Gastrocnemius medialis (tissue), 4 donors: ENCODE measurements at regions not wholly inside any gene's neighbourhood (a gene's known extent, or its start where the extent isn't known, plus 50 kb on each side); places are given as distances from the start of the nearest gene placed in this dataset.

Source experiments
- ATAC-seq, 2 donors: fragments of 150-250 bp; one replicate each; pipeline ENCODE4 v1.9.1; 2016
- DNase-seq, 2 donors: peaks; one replicate each; pipeline ENCODE4 v3.0.0-alpha.2; 2019
- H3K27ac ChIP-seq, 4 donors: fragments of 200-600 bp; sonication (generic); 1 replicate in 1 of 4; 2 replicates in 3 of 4; pipeline ENCODE4 v1.5.1; 2016 to 2018; ENCODE audit warnings: mild to moderate bottlenecking in 2 of 4, moderate library complexity in 1 of 4
- H3K27me3 ChIP-seq, 3 donors: fragments of 200-600 bp; sonication (generic) in 2 of 3; 1 replicate in 1 of 3; 2 replicates in 2 of 3; pipeline versions ENCODE4 v1.5.1 to v1.6.0; 2016 to 2019; ENCODE audit warnings: mild to moderate bottlenecking in 1 of 3, moderate library complexity in 1 of 3
- H3K36me3 ChIP-seq, 2 donors: fragments of 200-600 bp; sonication (generic) in 1 of 2; one replicate each; pipeline ENCODE4 v1.5.1; 2017 to 2018
- H3K4me1 ChIP-seq, 2 donors: fragments of 200-600 bp; sonication (generic) in 1 of 2; one replicate each; pipeline ENCODE4 v1.5.1; 2016 to 2017; ENCODE audit warnings: mild to moderate bottlenecking in 2 of 2
- H3K4me3 ChIP-seq, 4 donors: fragments of 200-600 bp; sonication (generic) in 3 of 4; 1 replicate in 1 of 4; 2 replicates in 3 of 4; pipeline ENCODE4 v1.5.1; 2016 to 2019; ENCODE audit warnings: mild to moderate bottlenecking in 2 of 4
- H3K9me3 ChIP-seq, 3 donors: fragments of 200-600 bp; sonication (generic) in 2 of 3; 1 replicate in 1 of 3; 2 replicates in 2 of 3; pipeline ENCODE4 v1.5.1; 2016 to 2019
- POLR2A ChIP-seq, 2 donors: fragments of 450-650 bp; IDR thresholded peaks; one replicate each; pipeline ENCODE4 v1.6.1; 2017; ENCODE audit warnings: antibody characterized with exemption in 2 of 2, mild to moderate bottlenecking in 2 of 2, moderate library complexity in 2 of 2
- in situ Hi-C, 4 donors: fragments of 200-750 bp; cut with MboI; loops; one replicate each; pipeline versions ENCODE4 v1.15.0 to v1.8.0; 2017; ENCODE audit warnings: low sequenced_read_pairs in 4 of 4
- intact Hi-C: fragments of 100-400 bp; cut with DNase I; formaldehyde crosslinking; loops from one replicate; pipeline ENCODE4 v1.15.1; 2023; ENCODE audit warnings: low total_unique reads
- TF ChIP-seq, protein P1 (sequence below), 5 experiments: fragments of 450-650 bp in 3 of 5; fragments of 200-600 bp in 2 of 5; sonication (generic) in 2 of 5; IDR thresholded peaks in 4 of 5; conservative IDR thresholded peaks in 1 of 5; 1 replicate in 4 of 5; 2 replicates in 1 of 5; pipeline ENCODE4 v1.5.1; 2016 to 2019; ENCODE audit warnings: antibody characterized with exemption in 5 of 5, mild to moderate bottlenecking in 3 of 5, moderate library complexity in 3 of 5

DNA sequence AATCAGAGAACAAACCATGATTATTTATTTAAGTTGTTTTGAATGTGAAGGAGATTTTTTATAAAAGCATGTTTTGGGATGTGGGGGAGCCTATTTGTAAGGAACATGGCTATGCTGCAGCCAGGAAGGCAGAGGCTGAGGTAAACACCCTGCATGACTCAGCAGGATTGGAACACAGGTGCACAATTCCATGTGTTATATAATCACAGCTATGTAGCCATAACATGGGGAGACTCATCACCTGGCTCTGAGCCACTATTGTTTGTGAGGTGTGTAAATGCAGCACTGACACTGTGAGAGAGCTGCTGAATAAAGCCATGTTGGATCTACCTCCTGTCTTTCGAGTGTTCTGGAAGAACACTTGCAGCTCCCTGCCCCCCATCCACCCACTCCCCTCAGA lies 1009.8 kb downstream of the DNAH5 start:
- no peaks in the 10 kb centered on the region for H3K9me3 ChIP-seq
- no peak overlapping the region for H3K27ac ChIP-seq
- no peak for TF ChIP-seq POLR2A (IDR thresholded peaks at IDR 0.05)
- TF ChIP-seq, protein P1, sequence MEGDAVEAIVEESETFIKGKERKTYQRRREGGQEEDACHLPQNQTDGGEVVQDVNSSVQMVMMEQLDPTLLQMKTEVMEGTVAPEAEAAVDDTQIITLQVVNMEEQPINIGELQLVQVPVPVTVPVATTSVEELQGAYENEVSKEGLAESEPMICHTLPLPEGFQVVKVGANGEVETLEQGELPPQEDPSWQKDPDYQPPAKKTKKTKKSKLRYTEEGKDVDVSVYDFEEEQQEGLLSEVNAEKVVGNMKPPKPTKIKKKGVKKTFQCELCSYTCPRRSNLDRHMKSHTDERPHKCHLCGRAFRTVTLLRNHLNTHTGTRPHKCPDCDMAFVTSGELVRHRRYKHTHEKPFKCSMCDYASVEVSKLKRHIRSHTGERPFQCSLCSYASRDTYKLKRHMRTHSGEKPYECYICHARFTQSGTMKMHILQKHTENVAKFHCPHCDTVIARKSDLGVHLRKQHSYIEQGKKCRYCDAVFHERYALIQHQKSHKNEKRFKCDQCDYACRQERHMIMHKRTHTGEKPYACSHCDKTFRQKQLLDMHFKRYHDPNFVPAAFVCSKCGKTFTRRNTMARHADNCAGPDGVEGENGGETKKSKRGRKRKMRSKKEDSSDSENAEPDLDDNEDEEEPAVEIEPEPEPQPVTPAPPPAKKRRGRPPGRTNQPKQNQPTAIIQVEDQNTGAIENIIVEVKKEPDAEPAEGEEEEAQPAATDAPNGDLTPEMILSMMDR (IDR thresholded peaks at IDR 0.05 in 4 of 5, conservative IDR thresholded peaks at IDR 0.05 in 1 of 5): no peak
- no peaks in the 10 kb centered on the region for H3K27me3 ChIP-seq
- H3K4me1 ChIP-seq: no peaks in the 10 kb centered on the region
- intact Hi-C loops (no loop called here), in situ Hi-C loops (no loop called here)
- no peak for ATAC-seq
- no peaks in the 10 kb centered on the region for H3K36me3 ChIP-seq
- DNase-seq: no peak
- no peak overlapping the region for H3K4me3 ChIP-seq

- in situ Hi-C loops: no loop called here
- Histone ChIP-seq H3K36me3 (no peaks in the 10 kb centered on the region), H3K27ac (no peak overlapping the region), H3K4me1 (no peaks in the 10 kb centered on the region), H3K27me3 (no peaks in the 10 kb centered on the region), H3K4me3 (no peak overlapping the region), H3K9me3 (no peaks in the 10 kb centered on the region)
- TF ChIP-seq POLR2A (IDR thresholded peaks at IDR 0.05): no peak
- TF ChIP-seq, protein P1 (IDR thresholded peaks at IDR 0.05 in 4 of 5, conservative IDR thresholded peaks at IDR 0.05 in 1 of 5): no peak
- DNase-seq: no peak
- ATAC-seq: no peak
- intact Hi-C loops: no loop called here
Measured at GRCh38 chr5:12920527-12920926, 1016.3 kb upstream of the CTNND2 start.

GRCh38 chr5:12911156-12911555 lies 1006.9 kb upstream of the CTNND2 start:
- DNase-seq (no peak), ATAC-seq (no peak)
- no peak overlapping the region for H3K4me3 ChIP-seq
- no peak overlapping the region for H3K27ac ChIP-seq
- no peaks in the 10 kb centered on the region for H3K36me3 ChIP-seq
- no peaks in the 10 kb centered on the region for H3K9me3 ChIP-seq
- H3K27me3 ChIP-seq: no peaks in the 10 kb centered on the region
- TF ChIP-seq, protein P1 (IDR thresholded peaks at IDR 0.05 in 4 of 5, conservative IDR thresholded peaks at IDR 0.05 in 1 of 5): no peak
- TF ChIP-seq POLR2A (IDR thresholded peaks at IDR 0.05): no peak
- in situ Hi-C loops (no loop called here), intact Hi-C loops (no loop called here)
- H3K4me1 ChIP-seq: no peaks in the 10 kb centered on the region

DNA sequence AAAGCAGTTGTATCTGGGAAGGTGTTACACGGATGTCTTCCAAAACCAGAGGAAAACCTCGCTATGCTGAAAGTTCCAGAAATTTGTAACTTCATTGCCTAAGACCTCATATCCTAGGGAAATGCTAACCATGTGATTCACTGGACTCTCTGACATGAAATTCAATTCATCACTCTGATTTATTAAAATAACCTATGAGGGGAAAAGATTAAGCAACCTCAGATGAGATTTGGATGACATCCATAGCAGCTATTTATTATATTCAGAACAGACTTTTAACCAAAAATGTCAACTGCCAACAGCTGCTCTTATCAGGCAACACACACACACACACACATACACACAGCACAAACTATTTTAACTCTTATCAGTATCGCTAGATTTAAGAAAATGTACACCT lies 1006.4 kb upstream of the CTNND2 start:
- H3K4me3 ChIP-seq: no peak overlapping the region
- no peaks in the 10 kb centered on the region for H3K27me3 ChIP-seq
- DNase-seq (no peak), ATAC-seq (no peak)
- H3K9me3 ChIP-seq: no peaks in the 10 kb centered on the region
- intact Hi-C loops: no loop called here
- in situ Hi-C loops: no loop called here
- no peaks in the 10 kb centered on the region for H3K36me3 ChIP-seq
- H3K27ac ChIP-seq: no peak overlapping the region
- TF ChIP-seq, protein P1 (IDR thresholded peaks at IDR 0.05 in 4 of 5, conservative IDR thresholded peaks at IDR 0.05 in 1 of 5): no peak
- TF ChIP-seq POLR2A (IDR thresholded peaks at IDR 0.05): no peak
- H3K4me1 ChIP-seq: no peaks in the 10 kb centered on the region

DNA sequence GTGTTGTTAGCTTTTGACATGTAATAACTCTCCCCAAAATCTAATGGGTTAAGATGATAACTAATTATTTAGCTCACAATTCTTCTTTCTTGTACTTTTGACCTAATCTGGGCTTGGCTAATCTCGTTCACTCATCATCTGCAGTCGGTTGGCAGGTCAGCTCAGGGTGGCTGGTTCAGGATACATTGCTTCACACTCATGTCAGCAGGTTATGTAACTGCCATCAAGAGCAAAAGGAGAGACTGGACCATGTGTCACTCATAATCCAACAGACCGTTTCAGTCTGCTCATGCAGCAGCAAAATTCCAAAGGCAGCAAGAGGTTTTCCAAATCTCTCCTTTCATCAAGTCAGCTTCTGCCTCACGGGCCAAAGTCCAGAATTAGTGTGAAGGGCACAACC lies 998.4 kb upstream of the CTNND2 start:
- no peak for TF ChIP-seq POLR2A (IDR thresholded peaks at IDR 0.05)
- TF ChIP-seq, protein P1 (IDR thresholded peaks at IDR 0.05 in 4 of 5, conservative IDR thresholded peaks at IDR 0.05 in 1 of 5): no peak
- intact Hi-C loops: no loop called here
- H3K36me3 ChIP-seq: no peaks in the 10 kb centered on the region
- H3K4me3 ChIP-seq: no peak overlapping the region
- no peaks in the 10 kb centered on the region for H3K9me3 ChIP-seq
- ATAC-seq (no peak), DNase-seq (no peak)
- no peaks in the 10 kb centered on the region for H3K27me3 ChIP-seq
- no peaks in the 10 kb centered on the region for H3K4me1 ChIP-seq
- in situ Hi-C loops: no loop called here
- no peak overlapping the region for H3K27ac ChIP-seq
